HG02610 (cell line): ENCODE measurements at regions not wholly inside any gene's neighbourhood (a gene's known extent, or its start where the extent isn't known, plus 50 kb on each side); places are given as distances from the start of the nearest gene placed in this dataset.
"Not testable (repeated sequence)": the region's sequence is repeated elsewhere in the genome, so short reads cannot be mapped to it uniquely, and the experiment has no call there.

Experiments used
- ATAC-seq: cut with Tn5 transposase; IDR thresholded peaks from one replicate; pipeline ENCODE4 v1.9.1; 2021; ENCODE audit warnings: mild to moderate bottlenecking, moderate library complexity; ENCODE audit not compliant: unreplicated experiment

DNA sequence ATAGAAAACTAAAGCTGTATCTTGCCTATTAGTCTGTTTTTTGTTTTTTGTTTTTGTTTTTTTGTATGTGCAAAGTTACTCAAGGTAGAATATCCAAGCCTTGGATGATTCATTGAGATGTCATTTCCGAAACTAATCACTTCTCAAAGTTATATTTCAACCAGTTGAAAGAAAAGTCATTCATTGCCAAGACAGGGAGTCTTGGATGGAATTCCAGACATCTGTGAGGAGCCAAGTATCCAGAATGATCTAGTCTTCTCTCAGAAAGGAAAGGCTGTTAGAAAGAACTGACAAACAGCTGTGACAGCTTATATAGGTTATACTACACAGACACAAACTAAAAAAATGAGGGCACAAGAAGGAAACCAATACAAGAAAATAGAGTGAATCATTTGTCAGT is 141.1 kb upstream of the NDST3 start:
- ATAC-seq, result no peak

DNA sequence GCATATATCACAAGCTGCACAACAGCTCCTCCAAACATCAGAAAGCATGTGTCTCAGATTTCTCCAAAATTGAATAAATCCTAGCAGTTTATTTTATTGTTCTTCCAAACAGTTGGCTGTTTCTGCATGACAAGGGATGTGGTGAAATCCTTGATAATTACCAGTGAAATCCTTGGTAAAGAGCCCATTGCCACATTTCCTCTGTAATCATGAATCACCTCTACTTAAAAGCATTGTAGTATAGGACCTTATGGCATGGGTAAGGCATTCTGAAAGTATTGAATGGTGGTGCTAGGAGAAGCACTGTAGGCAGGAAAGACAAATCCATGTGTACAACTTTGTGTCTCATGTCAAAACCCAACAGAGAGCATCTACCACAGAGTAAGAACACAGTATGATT is 135.8 kb upstream of the NDST3 start:
- ATAC-seq, result no peak

DNA sequence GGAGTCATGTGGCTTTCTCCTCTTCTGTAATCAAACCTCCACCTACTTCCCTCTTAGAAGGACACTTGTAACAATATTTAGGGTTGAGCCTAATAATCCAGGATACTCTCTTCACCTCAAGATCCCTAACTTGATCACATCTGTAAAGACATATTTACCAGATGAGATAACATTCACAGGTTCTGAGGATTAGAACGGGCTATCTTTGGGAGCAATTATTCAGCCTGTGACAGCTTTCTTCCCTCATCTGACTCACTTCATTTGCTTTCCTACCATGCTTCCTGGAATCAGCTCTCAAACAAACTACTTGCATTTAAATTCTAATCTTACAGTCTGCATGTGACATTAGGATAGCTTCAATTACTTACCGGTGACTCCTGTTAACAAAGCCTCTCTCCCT is 133.5 kb upstream of the NDST3 start:
- ATAC-seq, result no peak

DNA sequence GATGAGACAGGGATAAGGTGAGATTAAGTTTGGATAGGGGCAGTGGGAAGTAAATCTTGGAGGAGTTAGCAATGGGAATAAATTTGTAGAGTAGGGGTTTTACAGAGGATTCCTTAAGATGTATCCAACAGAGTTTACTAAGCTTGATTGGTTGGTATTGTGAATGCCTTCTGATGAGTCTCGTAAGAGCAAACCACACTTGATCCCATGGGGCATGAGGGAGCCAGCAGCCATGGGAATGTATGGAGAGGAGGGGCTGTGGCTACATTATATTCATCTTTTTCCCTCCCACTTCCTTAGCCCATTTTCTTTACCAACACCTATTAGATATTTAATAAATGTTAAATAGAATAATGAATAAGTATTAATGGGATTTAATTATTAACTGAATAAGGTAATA is 126.6 kb upstream of the NDST3 start:
- no peak for ATAC-seq

DNA sequence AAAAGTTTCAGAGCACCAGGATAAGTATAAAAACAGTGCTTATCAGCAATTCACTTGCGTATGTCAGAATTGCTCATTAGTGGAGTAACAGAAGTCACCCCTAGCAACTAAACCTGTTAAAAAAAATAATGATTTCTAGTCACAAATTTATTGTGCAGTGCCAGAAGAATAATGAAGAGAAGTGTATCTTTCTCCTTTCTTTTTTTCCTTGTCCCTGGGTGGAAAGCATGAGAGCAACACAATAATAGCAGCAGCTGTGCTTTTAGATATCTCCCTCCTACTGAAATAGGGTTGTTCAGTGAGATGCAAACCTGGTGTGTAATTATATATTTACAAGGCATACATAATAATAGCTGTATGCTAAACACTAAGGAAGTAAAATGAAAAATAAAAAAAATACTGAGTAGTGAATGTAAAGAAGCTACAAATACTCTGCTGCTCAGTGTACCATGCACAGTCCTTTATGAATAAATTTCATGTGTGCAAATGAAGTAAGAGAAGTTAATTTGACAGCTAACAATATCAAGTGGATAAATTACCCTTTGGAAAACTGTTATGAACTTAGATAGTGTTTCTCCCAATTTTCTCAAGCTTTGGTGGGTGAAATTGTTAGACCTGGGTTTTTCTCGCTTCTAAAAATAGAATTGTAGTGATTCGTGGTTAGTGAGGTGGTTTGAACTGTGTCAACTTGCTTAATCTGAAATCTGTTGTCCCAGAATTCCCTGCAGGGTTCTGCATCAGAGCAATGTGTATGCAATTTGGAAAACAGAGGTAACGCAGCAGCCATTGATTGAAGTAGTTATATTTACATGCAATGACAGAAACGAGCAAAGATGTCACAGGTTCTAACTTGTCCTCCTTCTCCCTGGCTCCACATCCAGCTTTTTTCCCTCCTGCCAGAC is 125.7 kb upstream of the NDST3 start:
- no peak for ATAC-seq

DNA sequence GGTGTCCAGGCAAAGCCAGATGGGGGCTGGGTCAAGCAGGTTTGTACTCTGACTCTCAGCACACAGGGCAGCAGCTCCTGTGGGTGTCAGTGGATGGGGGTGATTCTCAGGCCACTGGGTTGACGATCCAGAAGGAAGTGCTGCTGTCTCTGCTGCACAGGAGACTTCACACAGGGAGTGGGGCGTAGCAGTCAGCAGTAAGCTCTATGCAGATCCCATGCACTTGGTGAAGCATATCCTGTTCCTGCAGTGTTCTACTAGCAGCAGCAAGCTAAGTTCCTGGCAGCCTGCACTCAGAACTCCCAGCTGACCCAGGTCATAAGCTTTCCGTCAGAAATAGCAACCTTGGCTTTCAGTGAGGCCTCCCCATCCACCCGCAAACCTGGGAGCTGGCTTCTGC is 117.6 kb upstream of the NDST3 start:
- ATAC-seq, result no peak

DNA sequence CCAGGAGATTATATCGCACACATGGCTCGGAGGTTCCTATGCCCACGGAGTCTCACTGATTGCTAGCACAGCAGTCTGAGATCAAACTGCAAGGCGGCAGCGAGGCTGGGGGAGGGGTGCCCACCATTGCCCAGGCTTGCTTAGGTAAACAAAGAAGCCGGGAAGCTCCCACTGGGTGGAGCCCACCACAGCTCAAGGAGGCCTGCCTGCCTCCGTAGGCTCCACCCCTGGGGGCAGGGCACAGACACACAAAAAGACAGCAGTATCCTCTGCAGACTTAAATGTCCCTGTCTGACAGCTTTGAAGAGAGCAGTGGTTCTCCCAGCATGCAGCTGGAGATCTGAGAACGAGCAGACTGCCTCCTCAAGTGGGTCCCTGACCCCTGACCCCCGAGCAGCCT is 112.0 kb upstream of the NDST3 start:
- ATAC-seq, result not testable (repeated sequence)

DNA sequence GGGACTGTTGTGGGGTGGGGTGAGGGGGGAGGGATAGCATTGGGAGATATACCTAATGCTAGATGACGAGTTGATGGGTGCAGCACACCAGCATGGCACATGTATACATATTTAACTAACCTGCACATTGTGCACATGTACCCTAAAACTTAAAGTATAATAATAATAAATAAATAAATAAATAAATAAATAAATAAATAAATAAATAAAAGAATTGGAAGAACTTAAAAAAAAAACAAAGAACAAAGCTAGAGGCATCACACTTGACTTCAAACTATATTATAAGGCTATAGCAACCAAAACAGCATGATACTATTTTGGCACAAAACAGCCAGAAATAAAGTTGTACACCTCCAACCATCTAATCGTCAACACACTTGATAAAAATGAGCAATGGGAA is 106.5 kb upstream of the NDST3 start:
- ATAC-seq, result not testable (repeated sequence)

DNA sequence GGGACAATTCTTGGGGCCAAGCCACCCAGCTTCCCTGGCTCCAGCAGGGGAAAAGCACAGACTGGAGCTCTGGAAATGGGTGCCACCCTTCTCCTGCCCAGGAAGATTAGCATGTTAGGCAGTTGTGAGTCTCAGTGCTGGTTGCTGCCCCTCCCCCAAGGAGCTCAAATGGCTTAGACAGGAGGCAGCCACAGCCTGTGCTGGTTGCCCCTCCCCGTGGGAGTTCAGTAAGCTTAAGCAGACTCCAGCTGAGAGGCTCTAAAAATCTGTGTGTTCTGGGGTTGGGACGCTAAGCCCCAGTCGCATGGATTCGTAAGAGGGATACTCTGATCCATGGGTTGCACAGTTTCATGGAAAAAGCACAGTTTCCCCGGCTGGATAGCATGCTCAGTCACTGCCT is 92.7 kb upstream of the NDST3 start:
- ATAC-seq, result no peak

DNA sequence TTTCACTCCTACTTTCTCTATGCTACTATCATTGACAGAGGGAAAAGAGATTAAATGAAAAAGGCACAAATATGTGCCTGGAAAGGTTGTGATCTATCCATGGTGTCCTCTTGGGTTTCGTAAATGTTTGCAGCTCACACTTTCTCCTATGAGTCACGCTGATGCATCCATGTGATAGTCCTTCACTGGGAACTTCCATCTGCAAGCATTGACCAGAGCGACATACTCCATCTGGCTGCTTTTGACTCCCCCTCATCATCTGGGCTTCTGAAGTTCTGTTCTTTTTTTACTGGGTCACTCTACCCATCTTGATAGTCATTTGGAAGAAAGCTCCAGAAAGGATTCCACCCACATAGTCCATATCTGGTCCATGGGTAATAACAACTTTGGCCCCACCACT is 84.7 kb upstream of the NDST3 start:
- no peak for ATAC-seq

DNA sequence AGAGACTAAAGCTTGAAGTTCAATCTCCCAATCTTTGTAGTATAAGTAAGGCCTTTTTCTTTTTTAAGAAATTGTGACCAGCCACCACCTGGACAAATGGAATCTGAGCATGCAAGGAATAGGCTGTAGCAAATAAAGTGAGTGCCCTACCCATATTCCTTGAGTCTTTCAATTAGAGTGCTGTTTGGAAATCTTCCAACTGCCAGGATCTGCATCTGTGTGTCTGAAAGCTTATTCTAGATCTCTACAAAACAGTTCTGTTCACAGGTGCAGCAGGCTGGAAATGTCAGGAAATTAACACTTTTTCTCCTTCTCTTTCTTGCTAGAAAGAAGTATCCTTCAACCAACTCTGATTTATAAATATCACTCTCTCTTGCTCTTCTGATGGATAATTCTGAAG is 76.7 kb upstream of the NDST3 start:
- no peak for ATAC-seq

DNA sequence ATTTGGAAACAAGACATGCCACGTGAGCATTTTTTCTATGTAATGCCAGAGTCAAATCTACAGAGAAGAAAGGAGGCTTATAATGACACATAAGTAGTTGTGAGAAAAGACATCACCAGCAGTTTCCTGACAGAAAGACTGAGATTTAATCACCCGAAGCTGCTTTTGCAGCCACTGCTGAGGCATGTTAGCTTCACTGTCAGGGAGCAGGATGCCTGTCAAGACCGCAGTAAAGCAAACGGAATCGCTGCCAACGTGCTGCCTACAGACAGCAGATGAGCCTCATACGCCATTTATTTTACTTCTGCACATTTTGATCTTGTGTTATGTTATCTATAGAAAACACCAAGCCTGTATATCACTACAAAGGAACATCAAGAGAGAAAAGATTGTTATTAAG is 68.7 kb upstream of the NDST3 start:
- ATAC-seq, result no peak

DNA sequence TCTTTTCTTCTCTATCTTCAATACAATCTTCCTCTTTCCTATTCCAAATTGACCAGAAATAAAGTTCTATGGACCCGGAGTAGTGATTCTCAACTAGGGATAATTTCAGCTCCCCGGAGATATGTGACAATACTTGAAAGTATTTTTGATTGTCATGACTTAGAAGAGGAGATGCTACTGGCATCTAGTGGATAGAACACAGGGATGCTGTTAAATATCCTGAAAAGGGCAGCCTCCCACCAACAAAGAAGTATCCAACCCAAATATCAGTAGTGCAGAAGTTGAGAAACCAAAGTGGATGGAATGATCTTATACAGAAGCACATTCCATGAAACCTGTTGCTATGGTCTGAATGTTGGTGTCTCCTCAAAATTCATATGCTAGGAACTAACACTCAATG is 65.7 kb upstream of the NDST3 start:
- ATAC-seq, result no peak

DNA sequence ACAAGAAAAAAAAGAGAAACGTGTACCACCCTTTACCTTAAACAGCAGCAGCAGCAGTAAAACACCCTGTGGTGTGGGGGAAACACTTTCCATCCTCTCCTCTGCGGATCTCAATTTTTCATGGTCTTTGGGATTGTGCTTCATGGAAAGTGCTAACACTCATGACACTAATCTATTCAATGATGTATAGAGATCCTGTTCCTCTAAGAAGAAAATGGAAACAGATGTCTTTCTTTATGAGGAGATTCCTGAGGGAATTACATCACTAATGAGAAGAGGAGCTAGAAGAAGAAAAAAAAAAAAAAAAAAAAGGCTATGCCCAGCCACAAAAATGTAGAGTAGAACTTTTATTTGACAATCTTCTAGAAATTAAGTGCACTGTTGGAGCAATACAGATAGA is 62.9 kb upstream of the NDST3 start:
- no peak for ATAC-seq

DNA sequence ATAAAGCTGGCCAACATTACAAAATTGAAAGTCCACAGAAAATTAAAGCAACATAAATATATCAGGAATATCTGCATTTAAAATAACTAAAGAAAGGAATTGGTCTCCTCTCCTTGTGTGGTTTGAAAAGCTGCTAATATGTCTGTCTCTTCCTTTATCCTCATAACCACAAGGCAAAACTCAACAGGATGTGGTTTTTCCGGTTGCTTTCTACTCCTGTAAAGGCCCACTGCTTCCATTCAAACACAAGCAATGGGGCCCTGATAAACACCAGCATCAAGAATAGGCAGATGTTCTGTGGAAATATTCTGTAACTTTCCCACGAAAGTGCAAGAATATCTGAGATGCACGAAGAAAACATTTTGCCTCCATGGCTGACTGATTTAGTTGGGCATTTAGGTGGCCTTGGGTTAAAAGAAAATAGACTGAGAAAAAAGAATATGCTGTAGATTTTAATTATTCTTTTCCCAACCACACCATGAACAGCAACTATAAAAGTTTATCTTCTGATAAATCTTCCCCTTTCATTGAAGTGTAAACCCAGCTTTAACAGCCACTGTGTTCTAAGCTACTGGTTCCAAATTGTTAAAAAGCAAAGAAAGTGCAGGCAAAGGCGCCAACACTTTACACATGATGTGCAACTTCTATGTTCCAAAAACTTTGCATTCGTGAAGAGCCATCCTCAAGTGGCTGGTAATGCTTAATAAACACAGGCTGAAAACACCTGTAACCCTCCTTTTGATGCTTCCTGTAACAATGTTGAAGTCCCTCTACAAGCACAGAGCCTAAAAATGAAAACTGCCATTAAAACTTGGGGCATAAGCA is 50.5 kb upstream of the NDST3 start:
- ATAC-seq, result no peak

DNA sequence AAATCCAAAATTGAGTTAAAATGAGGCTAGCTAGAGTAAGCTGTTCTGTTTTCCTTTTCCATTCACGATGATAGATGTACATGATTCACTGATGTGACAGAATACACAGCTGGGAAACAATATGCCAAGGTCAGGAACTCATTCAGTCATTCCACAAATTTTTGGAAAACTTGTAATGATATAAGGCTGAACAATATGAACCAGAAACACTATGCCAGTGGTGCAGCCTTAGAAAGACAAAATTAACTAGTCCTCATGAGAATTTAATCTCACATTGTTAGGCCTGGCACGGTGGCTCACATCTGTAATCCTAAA is 50.0 kb upstream of the NDST3 start:
- ATAC-seq, result no peak
